ENCODE measurements at regions not wholly inside any gene's neighbourhood (a gene's known extent, or its start where the extent isn't known, plus 50 kb on each side); places are given as distances from the start of the nearest gene placed in this dataset.

DNA sequence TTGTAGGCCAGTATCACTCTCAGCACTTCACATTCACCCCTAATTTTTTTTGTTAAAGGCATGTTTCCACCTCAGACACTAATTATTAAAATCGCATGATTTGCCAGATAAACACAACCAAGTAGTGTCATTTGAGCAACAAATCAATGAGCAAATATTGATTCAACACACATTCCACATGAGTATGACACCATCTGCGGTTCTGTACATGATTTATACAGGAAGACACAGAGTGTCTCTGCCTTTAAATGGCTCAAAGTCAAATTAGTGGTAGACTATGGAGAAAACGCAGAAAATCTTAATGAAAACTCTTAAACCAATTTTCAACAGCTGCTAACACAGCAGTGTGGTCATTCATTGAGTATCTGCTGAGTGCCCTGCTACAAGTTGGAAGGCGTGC lies 300.2 kb downstream of the SOX4 start:
- DNase-seq, result no peak

DNA sequence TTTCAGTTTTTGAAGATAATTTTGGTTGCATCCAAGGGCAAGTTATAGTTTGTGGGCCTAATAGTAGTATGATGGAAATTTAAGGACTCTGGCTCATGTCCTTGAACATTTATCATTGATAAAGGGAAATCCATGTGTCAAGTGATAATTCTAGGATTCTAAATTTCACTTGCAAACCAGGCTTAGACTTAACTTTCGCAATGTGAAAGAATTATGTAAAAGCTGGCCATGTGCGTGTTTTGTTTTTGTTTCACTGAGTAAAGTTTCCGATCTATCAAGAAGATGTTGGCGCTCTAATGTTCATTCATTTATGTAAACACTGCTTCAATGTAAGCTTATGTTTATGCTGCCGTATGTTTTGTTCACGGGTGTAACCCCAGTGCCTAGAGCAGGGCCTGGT lies 302.0 kb downstream of the SOX4 start:
- no peak for DNase-seq

DNA sequence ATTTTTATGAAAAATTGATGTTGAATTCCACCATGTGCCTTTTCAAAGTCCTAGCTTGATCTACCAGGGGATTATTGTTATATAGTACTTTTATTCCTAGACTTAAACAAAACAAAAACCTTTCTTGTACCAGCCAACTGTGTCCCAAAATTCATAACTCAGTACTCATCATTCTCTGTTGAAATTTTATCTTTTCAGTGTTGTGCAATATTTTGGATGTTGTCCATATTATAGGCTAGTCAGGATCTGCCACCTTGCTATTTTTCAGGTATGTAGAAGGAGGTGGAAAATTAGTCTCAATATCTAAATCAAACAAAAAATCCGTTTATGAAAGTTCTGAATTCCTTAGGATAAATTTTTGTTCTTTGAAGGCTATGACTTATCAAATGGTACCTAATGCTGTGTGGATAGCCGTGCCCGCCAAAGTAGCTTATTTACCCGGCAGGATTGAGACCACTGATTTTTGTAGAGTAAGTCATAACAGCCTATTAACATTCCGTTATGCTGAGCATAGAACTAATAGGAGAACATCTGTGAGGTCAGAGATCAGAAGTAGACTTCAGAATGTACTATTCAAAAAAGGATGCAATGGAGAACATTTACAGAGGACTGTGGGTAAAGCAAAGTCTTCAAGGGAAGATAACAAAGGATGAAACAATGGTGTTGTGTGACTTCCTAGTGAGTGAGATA lies 304.7 kb downstream of the SOX4 start:
- DNase-seq, result no peak

DNA sequence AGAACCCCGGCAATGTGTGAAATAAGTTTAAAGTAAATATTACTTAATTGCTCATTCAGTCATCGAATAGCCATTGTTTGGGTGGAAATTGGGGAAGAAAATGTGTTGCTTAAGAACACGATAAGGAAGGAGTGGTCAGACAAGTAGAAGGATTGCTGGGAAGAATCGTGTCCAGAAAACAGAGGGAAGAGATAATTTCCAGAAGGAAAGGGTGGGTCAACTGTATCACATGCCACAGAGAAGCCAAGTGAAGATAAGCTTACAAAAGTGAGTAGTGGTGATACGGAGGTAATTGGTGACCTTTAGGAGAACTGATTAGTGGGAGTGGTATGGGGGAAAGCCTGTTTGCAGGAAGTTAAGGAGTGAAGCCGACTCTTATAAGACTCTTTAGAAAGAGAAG lies 306.2 kb downstream of the SOX4 start:
- DNase-seq, result no peak

DNA sequence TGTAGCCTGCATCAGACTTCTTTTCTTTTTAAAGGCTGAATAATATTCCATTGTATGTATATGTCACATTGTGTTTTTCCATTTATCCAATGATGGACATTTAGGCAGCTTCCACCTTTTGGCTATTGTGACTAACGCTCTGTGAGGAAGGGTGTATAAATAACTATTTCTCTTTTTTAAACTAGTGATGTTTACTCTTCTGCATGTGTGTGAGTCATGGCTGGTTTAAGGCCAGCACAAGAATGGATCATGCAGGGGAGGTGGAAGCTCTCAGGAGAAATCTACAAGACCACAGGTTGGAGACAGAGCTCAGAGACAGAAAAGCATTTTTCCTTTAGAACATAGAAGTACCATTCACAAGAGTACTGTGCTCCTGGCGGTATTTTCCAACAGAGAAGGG lies 307.2 kb downstream of the SOX4 start:
- no peak for DNase-seq

DNA sequence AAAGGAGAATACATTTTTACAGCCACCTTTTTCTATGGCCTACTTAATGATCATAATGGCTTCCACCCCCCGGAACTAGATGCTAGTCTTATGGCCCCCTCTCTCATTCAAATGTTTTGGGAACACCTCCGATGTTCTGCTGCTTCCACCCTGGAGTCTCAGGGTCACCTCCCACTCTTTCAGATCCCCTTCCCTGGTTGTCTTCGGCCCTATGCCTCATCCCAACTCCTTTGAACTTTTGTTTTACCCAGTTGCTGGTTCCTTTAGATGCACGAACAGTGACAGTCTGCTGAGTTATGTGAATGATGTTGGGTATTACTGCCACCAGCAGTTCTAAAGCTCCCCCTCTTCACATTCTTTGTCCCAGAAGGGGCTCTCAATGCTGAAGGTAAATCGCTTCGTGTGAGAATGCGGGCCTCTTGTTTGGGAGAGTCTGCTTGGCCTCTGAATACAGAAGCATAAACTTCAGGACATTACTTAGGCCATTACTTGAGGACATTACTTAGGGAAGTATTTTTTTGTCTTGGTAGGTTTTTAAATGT lies 309.1 kb downstream of the SOX4 start:
- no peak for DNase-seq

DNA sequence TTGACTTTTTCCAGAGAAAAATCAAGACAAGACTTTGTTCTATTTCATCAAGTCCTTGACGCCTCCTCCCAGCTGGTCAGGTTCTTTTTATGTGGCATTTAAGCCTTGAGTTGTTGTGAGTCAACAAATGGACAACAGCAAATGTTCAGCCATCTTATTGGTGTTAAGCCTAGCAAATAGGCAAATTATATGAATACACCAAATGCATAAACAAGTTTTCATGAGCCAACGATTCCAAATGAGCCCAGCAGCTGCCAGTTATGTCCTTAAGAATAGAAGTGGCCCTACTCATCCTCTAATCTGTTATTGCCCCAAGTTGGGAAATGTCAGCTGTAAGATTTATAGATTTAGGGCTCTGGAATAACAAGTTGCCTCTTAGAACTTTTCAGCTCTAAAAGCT lies 312.0 kb downstream of the SOX4 start:
- no peak for DNase-seq

DNA sequence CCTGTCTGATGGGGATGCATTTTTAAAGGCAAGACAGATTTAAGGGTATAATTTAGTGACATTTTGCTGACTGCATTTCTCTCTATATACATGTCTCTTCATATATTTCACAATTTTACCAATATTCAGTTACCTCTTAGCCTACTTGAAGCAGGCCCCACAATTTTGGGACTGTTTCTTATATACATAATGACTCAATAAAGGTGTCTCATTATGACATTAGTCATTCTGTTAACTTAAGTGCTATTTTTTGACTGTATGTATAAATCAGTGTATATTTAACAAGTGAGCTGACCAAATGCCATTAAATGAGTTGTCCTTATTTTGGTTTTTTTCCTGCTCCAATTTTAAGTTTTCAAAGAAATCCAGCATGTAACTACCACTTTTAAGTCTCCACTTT lies 313.3 kb downstream of the SOX4 start:
- DNase-seq, result no peak

DNA sequence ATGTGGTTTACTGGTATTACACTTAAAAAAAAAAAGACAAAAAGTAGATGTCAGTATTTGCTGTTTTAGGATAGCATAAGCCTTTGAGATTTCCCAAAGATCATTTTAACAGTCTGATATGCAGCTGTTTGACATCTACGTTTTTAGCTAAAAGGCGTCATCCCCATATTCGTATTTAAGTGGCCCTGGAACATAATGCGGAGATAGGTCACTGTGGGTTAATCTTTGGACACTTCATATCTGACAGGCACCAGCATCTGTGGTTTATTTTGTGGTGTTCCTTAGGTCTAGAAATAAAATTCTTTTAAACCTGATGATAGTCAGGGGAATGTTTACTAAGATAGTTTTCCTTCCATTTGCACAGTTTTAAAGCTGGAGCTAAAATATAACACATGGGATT lies 313.7 kb downstream of the SOX4 start:
- no peak for DNase-seq

DNA sequence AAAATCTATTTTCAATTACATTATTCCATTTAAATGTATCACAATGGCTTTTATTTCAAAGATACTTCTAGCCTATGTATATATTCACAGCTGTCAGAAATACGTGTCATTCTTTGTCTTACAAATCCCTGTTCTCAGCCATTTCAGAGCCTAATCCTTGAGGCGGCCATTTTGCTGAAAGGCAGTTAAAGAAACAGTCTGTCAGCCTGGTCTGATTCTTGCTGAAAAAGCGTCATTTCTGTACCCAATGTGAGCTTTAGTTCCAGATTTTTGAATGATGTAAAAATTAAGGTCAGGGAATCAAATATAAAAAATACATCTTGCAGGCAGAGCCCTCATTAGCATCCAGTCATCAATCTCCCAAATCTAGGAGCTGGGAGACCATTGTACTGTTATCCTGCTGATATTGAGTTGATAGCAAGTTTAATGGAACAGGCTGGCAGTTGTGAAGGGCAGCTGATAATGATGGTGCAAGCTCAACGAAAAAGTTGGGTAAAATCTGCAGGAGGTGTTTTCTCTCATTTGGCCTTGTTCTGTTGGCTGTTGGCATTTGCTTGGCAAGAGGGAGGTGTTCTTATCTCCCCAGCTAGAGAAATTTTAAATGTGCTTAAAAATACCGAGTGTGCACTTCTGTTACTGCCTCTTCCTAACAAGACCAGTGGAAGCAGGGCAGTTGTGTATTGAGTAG lies 314.8 kb downstream of the SOX4 start:
- no peak for DNase-seq

DNA sequence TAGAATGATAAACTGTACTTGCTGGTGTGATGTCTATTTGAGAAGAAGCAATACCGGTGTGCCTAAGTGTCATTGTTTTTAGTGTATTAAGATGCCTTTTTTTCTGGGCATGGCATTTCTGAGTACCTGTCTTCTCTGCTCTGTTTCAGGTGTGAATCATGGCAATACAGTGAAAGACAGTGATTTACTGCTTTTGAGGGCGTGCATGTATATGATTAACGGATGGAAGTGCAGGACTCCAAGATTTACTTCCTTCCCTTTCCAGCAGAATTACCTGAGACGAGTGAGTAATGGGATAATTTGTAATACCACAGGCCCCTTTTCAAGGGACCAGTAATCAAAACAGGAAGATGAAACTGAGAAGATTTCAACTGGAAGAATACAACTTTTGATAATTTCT lies 315.8 kb downstream of the SOX4 start:
- no peak for DNase-seq

DNA sequence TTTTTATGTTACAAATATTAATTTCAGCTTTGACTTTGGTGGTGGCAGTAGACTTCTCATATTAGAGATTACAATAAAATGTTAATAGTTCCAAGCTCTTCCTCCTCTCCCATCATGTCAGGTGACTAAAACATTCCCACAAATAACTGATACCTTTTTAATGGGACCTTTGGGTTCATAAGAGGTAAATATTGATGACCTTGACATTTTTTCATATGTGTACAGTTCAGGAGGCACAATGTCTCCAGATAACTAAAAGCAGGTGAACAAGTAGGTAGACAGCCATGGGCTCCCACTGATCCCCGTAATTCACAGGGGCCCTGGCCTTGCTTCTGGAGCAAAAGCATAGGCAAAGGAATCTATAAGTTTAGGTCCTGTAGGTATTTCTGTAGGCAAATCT lies 317.7 kb downstream of the SOX4 start:
- no peak for DNase-seq

DNA sequence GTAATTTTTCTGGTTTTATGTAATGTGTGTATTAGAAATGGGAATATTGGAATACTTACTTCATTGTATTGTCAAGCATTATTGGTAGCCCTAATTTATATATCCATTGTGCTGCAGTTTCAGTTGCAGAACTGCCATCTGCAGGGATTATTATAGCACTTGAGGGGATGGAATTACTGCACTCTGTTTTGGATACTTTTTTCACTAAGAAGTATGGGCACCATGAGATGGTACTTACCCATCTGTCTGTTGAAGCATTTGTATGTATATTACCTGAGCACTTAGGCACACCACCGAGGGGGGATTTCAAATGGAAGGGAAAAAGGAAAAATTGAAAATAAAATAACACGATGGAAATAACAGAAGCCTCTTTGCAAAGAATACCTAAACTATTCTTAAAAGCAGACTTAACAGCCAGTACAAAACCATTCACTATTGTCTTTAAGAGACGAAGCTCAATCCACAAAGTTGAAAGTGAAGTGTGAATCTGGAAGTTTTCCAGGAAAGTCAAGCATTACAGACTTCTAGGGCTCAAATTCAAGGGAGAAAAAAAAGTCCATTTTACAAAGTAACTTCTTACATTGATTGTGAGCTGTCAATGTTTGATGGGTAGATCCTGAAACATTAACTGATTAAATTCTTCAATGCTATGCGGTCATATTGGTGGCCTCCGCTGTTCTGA lies 318.7 kb downstream of the SOX4 start:
- DNase-seq, result no peak

DNA sequence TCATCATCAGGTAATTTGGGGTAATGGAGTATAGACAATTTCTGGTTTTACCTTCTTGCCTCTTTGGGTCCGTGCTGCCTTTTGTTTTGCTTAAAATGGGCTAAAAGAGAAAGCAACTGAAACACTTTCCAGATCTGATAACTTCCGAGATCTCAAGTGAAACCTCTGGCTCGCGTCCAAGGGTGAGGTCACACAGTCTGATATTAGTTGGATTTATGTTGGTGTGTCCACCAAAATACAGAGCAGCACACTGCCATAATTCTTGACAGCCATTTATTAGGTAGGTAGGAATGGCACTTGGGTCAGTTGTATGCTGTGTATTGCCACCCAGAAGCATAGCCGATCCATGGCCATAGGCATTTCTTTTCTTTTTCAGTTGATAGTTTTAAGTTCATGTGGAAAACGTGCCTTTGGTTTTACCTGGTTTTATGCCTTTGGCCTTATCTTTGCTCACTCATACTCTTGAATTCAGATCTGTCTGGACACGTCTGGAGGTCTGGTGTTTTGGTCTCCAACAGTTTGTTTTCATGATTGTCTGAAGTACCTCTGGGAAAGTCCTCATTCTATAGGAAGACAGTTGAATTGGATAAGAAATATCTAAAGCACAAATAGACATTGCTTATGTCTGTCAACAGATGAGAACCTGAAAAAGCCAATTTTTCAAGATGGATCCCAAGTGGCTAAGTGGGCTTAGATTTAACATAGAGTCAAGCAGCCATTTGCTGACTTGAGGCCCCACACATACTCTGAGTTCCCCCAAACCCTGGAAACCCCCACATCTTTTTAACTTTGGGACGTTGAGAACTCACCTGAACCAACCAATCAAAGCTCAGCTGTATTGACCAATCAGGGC lies 320.8 kb downstream of the SOX4 start:
- DNase-seq, result no peak

DNA sequence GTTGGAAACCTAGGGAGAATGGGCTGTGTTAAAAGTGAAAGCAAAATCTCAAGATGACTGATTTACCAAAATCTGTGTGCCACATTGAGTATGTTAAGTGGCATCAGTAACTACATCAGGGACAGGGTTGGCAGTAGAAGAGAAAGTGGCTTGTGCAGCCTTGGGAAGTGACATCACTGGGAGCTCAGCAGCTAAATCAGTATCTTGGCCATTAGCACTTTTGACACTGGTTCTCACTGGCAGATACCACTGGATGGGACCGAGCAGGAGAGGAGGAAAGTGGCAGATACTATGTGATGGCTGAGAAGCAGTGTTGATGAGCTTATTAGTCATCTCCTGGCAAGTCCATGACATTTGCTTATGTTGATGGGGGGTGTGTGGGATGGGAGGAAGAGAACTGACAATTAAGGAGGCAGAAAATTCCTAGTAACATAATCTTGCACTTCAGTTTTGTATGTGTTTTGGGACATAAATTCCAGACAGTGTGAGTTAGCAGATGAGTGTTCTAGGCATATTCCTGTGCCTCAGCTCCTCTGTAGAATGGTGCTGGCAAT lies 322.2 kb downstream of the SOX4 start:
- no peak for DNase-seq

DNA sequence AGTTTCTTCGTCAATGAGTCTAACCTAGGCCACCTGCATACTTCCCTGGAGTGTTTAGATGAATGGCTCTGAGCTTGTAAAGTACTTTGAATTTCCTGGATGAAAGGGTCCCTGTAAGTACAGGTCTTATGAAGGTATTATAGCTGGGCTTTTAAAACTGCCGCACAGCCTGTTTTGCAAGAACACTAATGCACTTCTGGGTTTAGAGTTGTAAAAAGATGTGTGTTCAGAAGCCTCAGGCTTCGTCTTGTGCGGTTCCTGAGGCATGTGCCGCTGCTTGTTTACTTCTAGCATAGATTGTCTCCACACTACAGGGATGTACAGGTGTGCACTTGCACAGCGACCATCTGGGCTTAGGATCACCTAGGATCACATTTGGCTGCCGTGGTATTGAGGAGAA lies 324.5 kb downstream of the SOX4 start:
- no peak for DNase-seq

DNA sequence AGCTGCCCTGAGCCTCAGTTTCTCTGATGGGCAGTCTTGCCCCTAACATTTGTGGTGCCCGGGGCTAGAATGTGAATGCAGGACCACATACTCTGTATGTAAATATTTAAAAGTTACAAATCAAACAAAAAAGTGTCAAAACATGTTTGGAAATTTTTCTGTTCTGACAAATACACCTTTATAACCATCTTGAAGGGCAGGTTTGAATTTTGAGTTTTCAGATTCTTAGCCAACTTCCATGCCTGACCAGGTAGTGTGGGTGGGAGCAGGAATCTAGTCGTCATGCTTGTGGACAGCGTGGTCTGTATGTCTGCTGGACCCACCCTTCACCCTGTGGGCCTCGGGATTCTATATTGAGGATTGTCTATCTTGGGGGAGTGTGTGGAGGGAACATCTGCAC lies 325.1 kb downstream of the SOX4 start:
- DNase-seq, result no peak

DNA sequence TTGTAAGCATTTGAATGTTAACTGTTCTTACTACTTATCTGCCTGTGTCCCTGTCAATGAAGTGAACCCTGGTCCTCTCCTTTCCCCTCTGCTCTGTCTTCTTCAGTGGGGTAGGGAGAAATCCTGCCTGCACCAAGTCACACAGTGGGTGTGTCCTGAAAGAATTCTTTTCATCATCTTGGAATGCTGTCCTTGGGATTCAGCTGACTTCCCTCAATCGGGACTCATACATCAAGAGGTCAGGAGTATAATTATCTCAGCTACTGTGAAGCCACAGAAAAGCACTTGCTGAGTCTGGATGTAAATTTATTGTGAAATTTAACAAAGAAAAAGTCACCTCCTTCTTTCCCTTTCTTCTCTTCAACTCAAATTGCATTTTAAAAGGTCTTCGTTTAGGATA lies 328.5 kb downstream of the SOX4 start:
- no peak for DNase-seq

DNA sequence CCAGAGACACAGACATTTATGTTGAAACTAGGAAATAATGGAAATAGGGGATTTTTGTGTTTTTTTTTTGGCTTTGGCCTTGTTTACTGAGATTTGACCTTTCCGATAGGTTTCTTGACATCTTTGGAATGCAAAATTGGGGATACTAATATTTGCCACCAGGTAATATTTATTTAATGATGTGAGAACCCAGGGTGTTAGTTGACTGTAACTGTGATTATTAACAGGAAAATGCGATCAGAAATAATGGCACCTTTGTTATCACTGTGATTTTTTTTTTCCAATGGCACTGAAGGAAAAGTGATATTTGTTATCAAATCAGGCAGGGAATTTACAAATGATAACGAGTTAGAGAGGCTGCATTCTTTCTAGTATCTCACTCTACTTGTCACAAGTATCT lies 330.5 kb downstream of the SOX4 start:
- no peak for DNase-seq

DNA sequence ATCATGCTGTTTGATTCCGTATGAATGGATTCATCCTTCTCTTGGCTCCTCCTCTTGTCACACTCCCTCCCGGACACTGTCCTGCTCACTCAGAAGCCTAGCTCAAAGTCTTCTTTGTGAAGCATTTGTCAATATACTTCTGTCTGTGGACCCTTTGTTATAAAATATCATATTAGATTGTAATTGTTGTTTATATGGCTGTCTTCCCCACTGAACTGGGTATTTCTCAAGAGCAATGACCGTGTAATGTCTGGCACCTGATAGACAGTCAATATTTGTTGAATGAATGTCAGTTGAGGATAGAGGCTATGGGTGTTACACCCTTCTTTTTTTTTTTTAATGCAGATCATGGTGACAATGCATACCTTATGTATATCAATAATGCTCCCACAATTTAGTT lies 335.3 kb downstream of the SOX4 start:
- no peak for DNase-seq

DNA sequence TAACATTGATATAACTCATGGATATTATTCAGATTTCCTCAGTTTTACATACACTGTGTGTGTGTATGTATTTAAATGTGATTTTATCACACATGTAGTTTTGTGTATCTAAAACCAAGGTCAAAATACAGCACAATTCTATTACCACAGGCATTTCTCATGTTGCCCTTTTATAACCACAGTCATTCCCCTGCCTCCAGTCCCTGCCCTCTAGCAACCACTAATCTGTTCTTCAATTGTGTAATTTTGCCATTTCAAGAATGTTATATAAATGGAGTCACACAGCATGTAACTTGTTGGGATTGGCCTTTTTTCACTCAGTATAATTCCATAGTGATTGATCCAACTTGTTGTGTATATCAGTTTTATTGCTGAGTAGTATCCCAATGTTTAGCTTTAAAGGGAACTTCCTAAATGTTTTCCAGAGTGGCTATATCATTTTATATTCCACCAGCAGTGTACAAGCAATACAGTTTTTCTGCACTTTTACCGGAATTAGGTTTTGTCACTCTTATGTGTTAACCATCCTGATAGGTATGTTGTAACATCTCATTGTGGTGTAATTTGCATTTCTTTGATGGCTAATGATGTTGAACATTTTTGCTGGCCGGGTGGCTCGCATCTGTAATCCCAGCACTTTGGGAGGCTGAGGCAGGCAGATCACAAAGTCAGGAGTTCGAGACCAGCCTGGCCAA lies 338.2 kb downstream of the SOX4 start:
- no peak for DNase-seq

DNA sequence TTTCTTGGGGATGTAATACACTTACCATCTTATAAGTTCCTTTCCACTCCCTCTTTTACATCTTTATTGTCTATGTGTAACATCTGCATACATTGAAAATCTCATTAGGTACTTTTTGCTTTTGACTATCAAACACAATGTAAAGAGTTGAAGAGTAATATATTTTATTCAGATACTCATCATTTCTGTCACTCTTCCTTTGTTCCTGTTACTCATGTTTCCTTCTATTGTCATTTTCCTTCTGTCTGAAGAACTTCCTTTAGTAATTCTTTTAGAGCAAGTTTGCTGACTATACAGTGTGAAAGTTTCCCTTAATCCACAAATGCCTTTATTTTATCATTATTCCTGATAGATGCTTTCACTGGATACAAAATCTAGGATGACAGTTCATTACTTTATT lies 339.8 kb downstream of the SOX4 start:
- DNase-seq, result no peak

All from GF-D8 (cell line).